ENCODE measurements at regions not wholly inside any gene's neighbourhood (a gene's known extent, or its start where the extent isn't known, plus 50 kb on each side); places are given as distances from the start of the nearest gene placed in this dataset.
"Not testable (repeated sequence)": the region's sequence is repeated elsewhere in the genome, so short reads cannot be mapped to it uniquely, and the experiment has no call there.

DNA sequence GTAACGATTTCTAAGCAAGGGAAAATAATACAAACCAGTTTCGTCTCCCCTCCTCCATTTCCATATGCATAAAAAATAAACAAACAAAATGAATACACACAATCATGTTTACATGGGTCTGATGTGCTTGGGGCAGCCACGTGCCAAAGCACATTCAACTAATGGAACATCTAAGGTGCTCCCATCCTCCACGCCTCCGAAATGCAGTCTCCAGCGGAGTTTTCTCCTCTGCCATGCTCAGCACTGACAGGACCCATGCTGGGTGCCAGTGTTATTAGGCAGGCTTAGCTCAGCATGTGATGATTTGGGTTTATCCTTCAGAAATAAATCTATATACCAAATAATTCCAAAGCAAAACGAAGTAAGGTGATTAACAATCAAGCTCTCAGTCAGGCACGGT, 337.3 kb upstream of the ATP10A start:
- Mint-ChIP-seq H3K4me3 (no peak overlapping the region), H3K9me3 (no peaks in the 10 kb centered on the region), H3K4me1 (no peaks in the 10 kb centered on the region), H3K27ac (no peak overlapping the region), H3K27me3 (no peaks in the 10 kb centered on the region)
- no peak for DNase-seq
- ATAC-seq: no peak

DNA sequence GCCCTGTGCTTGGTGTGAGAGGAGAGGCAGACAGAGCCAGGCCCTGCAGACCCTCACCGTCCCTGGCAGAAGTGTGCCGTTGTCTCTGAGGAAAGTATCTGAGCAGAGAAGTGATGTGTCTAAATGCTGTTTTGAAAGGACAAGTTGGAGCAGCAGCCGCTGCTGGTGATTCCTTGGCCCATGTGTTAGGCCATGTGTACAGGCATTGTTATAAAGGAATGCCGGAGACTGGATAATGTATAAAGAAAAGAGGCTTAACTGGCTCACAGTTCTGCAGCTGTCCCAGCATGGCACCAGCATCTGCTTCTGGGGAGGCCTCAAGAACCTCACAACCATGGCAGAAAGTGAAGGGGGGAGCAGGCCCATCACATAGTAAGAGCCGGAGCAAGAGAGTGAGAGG, 334.6 kb upstream of the ATP10A start:
- no peaks in the 10 kb centered on the region for H3K9me3 Mint-ChIP-seq
- H3K27me3 Mint-ChIP-seq: no peaks in the 10 kb centered on the region
- DNase-seq (no peak), ATAC-seq (no peak)
- H3K4me1 Mint-ChIP-seq: no peaks in the 10 kb centered on the region
- H3K4me3 Mint-ChIP-seq: no peak overlapping the region
- H3K27ac Mint-ChIP-seq: peak overlapping the region in 1 of 2 donors; percentile 81

DNA sequence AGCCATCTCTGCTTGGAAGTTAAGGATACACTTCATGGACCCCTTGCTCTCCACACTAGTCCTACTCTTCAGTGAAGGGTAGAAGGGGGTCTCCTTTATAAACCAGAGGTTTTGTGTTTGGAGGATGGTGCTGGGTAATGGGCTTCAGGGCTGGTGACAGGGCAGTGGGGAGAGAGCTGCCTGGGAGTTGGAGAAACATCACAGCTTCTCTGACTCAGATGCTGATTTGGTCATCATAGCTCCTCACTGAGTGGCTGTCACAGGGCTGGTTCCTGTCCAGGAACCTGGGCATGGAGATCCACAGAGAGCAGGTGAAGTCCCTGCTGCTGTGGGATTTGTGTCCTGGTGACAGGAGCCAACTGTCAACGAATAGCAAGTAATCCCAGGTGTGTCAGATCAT, 333.9 kb upstream of the ATP10A start:
- ATAC-seq: no peak
- no peak overlapping the region for H3K4me3 Mint-ChIP-seq
- H3K4me1 Mint-ChIP-seq: no peaks in the 10 kb centered on the region
- H3K9me3 Mint-ChIP-seq: no peaks in the 10 kb centered on the region
- H3K27me3 Mint-ChIP-seq: no peaks in the 10 kb centered on the region
- no peak for DNase-seq
- peak overlapping the region in 1 of 2 donors; percentile 81 for H3K27ac Mint-ChIP-seq

DNA sequence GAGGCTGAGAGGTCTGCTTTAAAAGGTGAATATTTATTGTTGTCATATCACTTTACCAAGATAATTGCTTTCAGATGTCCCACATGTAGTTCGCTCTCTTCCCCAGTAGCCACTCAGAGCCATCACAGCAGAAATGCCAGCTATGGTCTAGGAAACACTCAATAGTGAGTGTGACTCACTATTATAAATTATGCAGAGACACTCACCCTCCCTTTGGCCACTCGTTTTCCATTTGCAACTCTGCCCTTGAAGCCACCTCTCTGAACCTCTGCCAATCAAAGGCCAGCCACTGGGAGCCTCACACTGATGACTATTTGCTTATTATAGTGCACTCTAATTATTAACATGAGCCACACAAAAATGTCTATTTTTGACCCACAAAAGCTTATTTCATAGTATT, 328.1 kb upstream of the ATP10A start:
- Mint-ChIP-seq H3K27ac (no peak overlapping the region), H3K27me3 (peaks cover 11% of the 10 kb centered on the region), H3K4me1 (no peaks in the 10 kb centered on the region), H3K9me3 (no peaks in the 10 kb centered on the region), H3K4me3 (no peak overlapping the region)
- DNase-seq: no peak
- no peak for ATAC-seq

DNA sequence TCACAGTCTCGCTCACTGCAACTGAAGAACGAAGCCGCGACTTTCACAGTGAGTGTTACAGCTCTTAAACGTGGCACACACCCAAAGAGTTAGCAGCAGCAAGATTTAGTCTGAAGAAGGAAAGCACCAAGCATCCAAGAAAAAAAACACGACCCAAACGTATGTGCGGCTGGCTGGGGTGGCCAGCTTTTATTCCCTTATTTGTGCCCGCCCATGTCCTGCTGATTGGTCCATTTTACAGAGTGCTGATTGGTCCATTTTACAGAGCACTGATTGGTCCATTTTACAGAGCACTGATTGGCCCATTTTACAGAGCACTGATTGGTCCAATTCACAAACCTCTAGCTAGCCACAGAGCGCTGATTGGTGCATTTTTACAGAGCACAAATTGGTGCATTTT, 323.0 kb upstream of the ATP10A start:
- ATAC-seq, H3K27ac Mint-ChIP-seq, H3K9me3 Mint-ChIP-seq, DNase-seq, H3K4me1 Mint-ChIP-seq, H3K4me3 Mint-ChIP-seq: not testable (repeated sequence)
- H3K27me3 Mint-ChIP-seq: peaks cover 11% of the 10 kb centered on the region

GRCh38 chr15:26182441-26182840, 319.3 kb upstream of the ATP10A start:
- Mint-ChIP-seq H3K27ac (no peak overlapping the region), H3K27me3 (peaks cover 7% of the 10 kb centered on the region), H3K4me1 (no peaks in the 10 kb centered on the region), H3K4me3 (no peak overlapping the region), H3K9me3 (no peaks in the 10 kb centered on the region)
- ATAC-seq: no peak
- DNase-seq: no peak

DNA sequence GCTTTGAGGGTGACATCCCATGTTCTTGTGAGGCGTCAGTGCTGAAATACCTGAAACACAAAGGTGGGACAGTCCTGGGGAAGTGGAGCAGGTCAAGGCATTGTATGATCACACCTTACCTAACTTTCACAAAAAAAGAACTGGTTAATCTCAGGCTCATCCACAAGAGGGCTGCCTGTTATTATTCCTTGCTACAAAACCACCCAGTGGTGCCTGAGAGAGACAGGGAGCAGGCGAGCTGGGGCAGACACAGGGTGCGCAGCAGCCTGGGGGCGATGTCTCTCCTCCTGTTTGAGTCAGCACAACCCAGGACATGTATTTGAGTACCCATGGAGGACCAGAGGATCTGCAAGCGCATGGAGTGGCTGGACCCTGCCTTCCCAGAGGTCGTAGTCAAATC, 316.8 kb upstream of the ATP10A start:
- no peaks in the 10 kb centered on the region for H3K9me3 Mint-ChIP-seq
- ATAC-seq (no peak), DNase-seq (no peak)
- peaks cover 19% of the 10 kb centered on the region for H3K27me3 Mint-ChIP-seq
- H3K27ac Mint-ChIP-seq: no peak overlapping the region
- no peaks in the 10 kb centered on the region for H3K4me1 Mint-ChIP-seq
- no peak overlapping the region for H3K4me3 Mint-ChIP-seq

GRCh38 chr15:26178640-26179220, 315.6 kb upstream of the ATP10A start:
- Mint-ChIP-seq H3K27me3 (peaks cover 19% of the 10 kb centered on the region), H3K9me3 (no peaks in the 10 kb centered on the region), H3K27ac (no peak overlapping the region), H3K4me3 (no peak overlapping the region), H3K4me1 (no peaks in the 10 kb centered on the region)
- DNase-seq (no peak), ATAC-seq (no peak)

DNA sequence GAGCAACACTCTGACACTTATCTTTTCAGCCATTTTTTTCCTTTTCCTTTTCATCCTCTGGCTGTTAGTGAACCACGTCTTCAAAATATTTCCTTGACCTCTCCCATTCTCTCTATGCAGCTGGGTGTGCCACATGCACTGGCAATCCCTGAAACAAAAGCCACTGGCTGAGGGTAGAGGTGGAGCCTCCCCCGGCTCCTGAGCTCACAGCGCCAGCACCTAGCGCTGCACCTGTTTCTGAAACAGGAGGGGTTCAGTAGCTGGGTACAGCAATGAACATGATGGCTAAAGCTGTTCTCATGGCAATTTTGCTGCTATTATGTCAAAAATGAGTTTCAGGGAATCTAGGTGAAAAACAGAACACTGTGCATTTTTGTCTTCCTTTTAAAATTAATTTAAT, 314.7 kb upstream of the ATP10A start:
- no peak for DNase-seq
- Mint-ChIP-seq H3K4me3 (no peak overlapping the region), H3K27ac (no peak overlapping the region), H3K4me1 (no peaks in the 10 kb centered on the region), H3K9me3 (no peaks in the 10 kb centered on the region), H3K27me3 (peaks cover 19% of the 10 kb centered on the region)
- ATAC-seq: no peak

GRCh38 chr15:26176831-26177230, 313.7 kb upstream of the ATP10A start:
- no peak overlapping the region for H3K4me3 Mint-ChIP-seq
- DNase-seq (no peak), ATAC-seq (no peak)
- H3K4me1 Mint-ChIP-seq: no peaks in the 10 kb centered on the region
- peaks cover 24% of the 10 kb centered on the region for H3K27me3 Mint-ChIP-seq
- no peaks in the 10 kb centered on the region for H3K9me3 Mint-ChIP-seq
- no peak overlapping the region for H3K27ac Mint-ChIP-seq

GRCh38 chr15:26171266-26171665, 308.1 kb upstream of the ATP10A start:
- H3K4me3 Mint-ChIP-seq: no peak overlapping the region
- no peaks in the 10 kb centered on the region for H3K9me3 Mint-ChIP-seq
- H3K4me1 Mint-ChIP-seq: no peaks in the 10 kb centered on the region
- DNase-seq (no peak), ATAC-seq (no peak)
- H3K27ac Mint-ChIP-seq: no peak overlapping the region
- peaks cover 16% of the 10 kb centered on the region for H3K27me3 Mint-ChIP-seq

DNA sequence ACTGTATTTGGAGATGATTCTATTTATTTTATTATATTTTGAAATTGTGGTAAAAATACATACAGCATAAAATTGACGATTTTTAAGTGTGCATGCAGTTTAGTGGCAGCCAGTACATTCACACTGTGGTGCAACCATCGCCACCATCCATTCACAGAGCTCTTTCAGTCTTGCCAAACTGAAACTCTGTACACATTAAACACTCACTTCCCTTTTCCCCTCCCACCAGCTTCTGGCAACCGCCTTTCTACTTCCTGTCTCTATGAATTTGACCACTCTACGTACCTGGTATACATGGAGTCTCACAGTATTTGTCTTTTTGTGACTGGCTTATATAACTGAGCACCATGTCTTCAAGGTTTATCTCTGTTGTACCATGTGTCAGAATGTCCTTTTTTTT, 303.3 kb upstream of the ATP10A start:
- Mint-ChIP-seq H3K27ac (no peak overlapping the region), H3K4me1 (no peaks in the 10 kb centered on the region), H3K9me3 (no peaks in the 10 kb centered on the region), H3K27me3 (peaks cover 10% of the 10 kb centered on the region), H3K4me3 (no peak overlapping the region)
- ATAC-seq: no peak
- no peak for DNase-seq

GRCh38 chr15:26165546-26165945, 302.4 kb upstream of the ATP10A start:
- peaks cover 19% of the 10 kb centered on the region for H3K27me3 Mint-ChIP-seq
- no peak overlapping the region for H3K4me3 Mint-ChIP-seq
- no peak for ATAC-seq
- H3K27ac Mint-ChIP-seq: no peak overlapping the region
- no peaks in the 10 kb centered on the region for H3K4me1 Mint-ChIP-seq
- DNase-seq: no peak
- no peaks in the 10 kb centered on the region for H3K9me3 Mint-ChIP-seq

GRCh38 chr15:26160343-26160742, 297.2 kb upstream of the ATP10A start:
- ATAC-seq (no peak), DNase-seq (no peak)
- H3K27me3 Mint-ChIP-seq: peaks cover 32% of the 10 kb centered on the region
- no peaks in the 10 kb centered on the region for H3K9me3 Mint-ChIP-seq
- H3K4me1 Mint-ChIP-seq: no peaks in the 10 kb centered on the region
- no peak overlapping the region for H3K4me3 Mint-ChIP-seq
- no peak overlapping the region for H3K27ac Mint-ChIP-seq

DNA sequence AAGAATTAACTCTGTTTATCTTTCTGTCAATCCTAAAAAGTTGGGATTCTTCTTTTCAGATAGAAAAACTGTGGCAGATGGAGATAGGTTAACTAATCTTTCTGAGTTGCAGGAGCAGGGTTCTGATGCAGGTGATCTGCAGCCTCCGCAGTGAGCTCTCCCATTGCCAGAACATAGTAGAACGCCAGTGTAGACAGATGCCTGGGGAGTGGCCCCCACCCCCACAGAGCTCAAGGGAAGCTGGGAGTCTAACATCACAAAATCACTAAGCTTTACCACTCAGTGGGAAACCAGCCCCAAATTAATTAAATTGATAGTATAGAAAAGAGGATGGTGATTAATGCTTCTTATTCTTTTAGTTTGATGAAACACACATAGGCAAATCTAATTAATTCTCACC, 295.0 kb upstream of the ATP10A start:
- Mint-ChIP-seq H3K4me1 (no peaks in the 10 kb centered on the region), H3K27me3 (peaks cover 50% of the 10 kb centered on the region), H3K9me3 (peaks cover 8 to 21% of the 10 kb centered on the region in 2 donors), H3K27ac (no peak overlapping the region), H3K4me3 (no peak overlapping the region)
- DNase-seq: no peak
- no peak for ATAC-seq

DNA sequence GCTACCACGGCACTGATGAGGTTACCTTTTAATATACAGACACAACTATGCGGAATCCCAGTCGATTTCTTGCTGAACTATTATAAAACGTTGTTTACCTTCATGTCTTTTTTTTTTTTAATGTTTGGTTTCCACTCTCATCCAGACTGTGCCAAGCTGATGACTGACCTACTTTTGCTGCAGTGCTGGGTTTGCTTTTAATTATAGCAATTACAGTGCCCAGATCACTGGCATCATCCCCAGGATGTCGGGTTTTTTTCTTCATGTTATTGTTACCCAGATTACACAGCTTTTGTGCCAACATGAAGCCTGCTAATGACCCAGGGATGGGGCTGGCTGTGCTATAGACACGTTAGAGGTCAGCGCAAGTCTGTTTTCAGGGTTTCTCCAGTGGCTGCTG, 294.0 kb upstream of the ATP10A start:
- Mint-ChIP-seq H3K4me1 (no peaks in the 10 kb centered on the region), H3K27me3 (peaks cover 60% of the 10 kb centered on the region), H3K9me3 (peaks cover 8 to 29% of the 10 kb centered on the region in 2 donors), H3K4me3 (no peak overlapping the region), H3K27ac (no peak overlapping the region)
- no peak for DNase-seq
- no peak for ATAC-seq

DNA sequence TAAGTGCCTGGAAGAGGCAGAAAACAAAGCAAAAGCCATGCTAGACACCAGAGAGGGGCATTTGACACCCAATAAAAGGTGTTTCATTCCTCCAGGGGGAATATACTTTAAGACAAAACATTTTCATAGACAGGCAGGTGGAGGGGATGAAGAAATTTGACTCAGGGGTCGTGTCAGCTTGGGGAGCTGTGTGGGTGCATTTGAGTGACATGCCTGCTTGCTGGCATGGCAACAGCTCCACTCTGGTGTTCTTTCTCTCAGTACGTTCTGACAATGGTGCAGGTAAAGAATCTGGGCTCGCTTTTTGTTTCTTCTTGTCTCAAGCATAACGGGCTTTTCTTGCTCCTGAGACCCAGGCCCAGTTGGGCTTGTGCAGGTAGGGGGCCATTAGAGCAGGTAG, 292.9 kb upstream of the ATP10A start:
- H3K4me3 Mint-ChIP-seq: no peak overlapping the region
- H3K9me3 Mint-ChIP-seq: peaks cover 8 to 29% of the 10 kb centered on the region in 2 donors
- H3K27me3 Mint-ChIP-seq: peaks cover 63% of the 10 kb centered on the region
- no peaks in the 10 kb centered on the region for H3K4me1 Mint-ChIP-seq
- DNase-seq (no peak), ATAC-seq (no peak)
- peak overlapping the region in 1 of 2 donors; percentile 28 for H3K27ac Mint-ChIP-seq
